Panc1 (cell line): ENCODE measurements at regions not wholly inside any gene's neighbourhood (a gene's known extent, or its start where the extent isn't known, plus 50 kb on each side); places are given as distances from the start of the nearest gene placed in this dataset.

Experiments used
- ATAC-seq: fragments of 200-7000 bp; cut with Tn5 transposase; 2 replicates; pipeline ENCODE4 v1.9.1; 2020; ENCODE audit warnings: mild to moderate bottlenecking, moderate library complexity
- BruUV-seq: library from RNA; stranded (reverse); fragments of 400-500 nt; replicated peaks from 2 replicates; lab custom pipeline; 2021; lab: Mats Ljungman, UMichigan
- CTCF ChIA-PET: fragments of 300-600 bp; sonication (Branson Sonifier 250); formaldehyde crosslinking; loops from one replicate; lab custom pipeline; 2022; ENCODE audit warnings: antibody characterized with exemption; lab: Charles Lee
- POLR2A ChIA-PET: fragments of 300-600 bp; sonication (Branson Sonifier 250); formaldehyde crosslinking; loops from one replicate; lab custom pipeline; 2022; ENCODE audit warnings: antibody characterized with exemption; lab: Charles Lee
- DNase-seq: peaks from one replicate; pipeline ENCODE4 v3.0.0-alpha.2; 2010; ENCODE audit warnings: low read depth, low spot score
- H3K27ac ChIP-seq: 2 replicates; pipeline ENCODE4 v1.5.1; 2011; ENCODE audit warnings: mild to moderate bottlenecking, low read length, inconsistent platforms
- H3K27me3 ChIP-seq: fragments of 200-500 bp; sonication (Bioruptor generic); 2 replicates; pipeline ENCODE4 v1.6.0; 2014; ENCODE audit warnings: low read length, inconsistent platforms; ENCODE audit not compliant: control insufficient read depth, insufficient read depth
- H3K36me3 ChIP-seq: fragments of 200-500 bp; sonication (Bioruptor generic); 2 replicates; pipeline ENCODE4 v1.5.1; 2014; ENCODE audit warnings: inconsistent platforms, mild to moderate bottlenecking, low read length, moderate library complexity; ENCODE audit not compliant: control insufficient read depth, insufficient read depth
- H3K4me1 ChIP-seq: 2 replicates; pipeline ENCODE4 v1.5.1; 2011; ENCODE audit warnings: inconsistent platforms, mild to moderate bottlenecking, low read length, moderate library complexity; ENCODE audit not compliant: control insufficient read depth, insufficient read depth
- H3K4me3 ChIP-seq, 2 experiments: 2 replicates each; pipeline ENCODE4 v1.5.1; 2011 to 2012; ENCODE audit warnings: low read depth in 2 of 2, low read length in 2 of 2, mild to moderate bottlenecking in 2 of 2, inconsistent platforms in 1 of 2, moderate library complexity in 1 of 2
- H3K9me3 ChIP-seq: fragments of 200-500 bp; sonication (Bioruptor generic); 2 replicates; pipeline ENCODE4 v1.5.1; 2014; ENCODE audit warnings: low read depth, mild to moderate bottlenecking, inconsistent platforms, low read length, moderate library complexity; ENCODE audit not compliant: control insufficient read depth, insufficient read depth
- CTCF ChIP-seq: fragments of 450-650 bp; IDR thresholded peaks from 2 replicates; pipeline ENCODE4 v1.5.1; 2017; ENCODE audit warnings: mild to moderate bottlenecking
- POLR2AphosphoS5 ChIP-seq: IDR thresholded peaks from 2 replicates; pipeline ENCODE4 v1.6.1; 2012; ENCODE audit warnings: mild to moderate bottlenecking, low read depth, low read length, moderate library complexity
- SIN3A ChIP-seq: IDR thresholded peaks from 2 replicates; pipeline ENCODE4 v1.6.1; 2012; ENCODE audit warnings: low read depth, mild to moderate bottlenecking, low read length, moderate library complexity, borderline replicate concordance; ENCODE audit not compliant: insufficient read depth
- TCF7L2 ChIP-seq: IDR thresholded peaks from 2 replicates; pipeline ENCODE4 v1.6.1; 2011; ENCODE audit warnings: mild to moderate bottlenecking, low read depth, low read length, inconsistent platforms
- in situ Hi-C: cut with HindIII; loops from 2 replicates; pipeline ENCODE4 v1.10.0; 2016; ENCODE audit warnings: low sequenced_read_pairs, low pct_unique_long_range_greater_than_20kb
- intact Hi-C: fragments of 100-400 bp; cut with micrococcal nuclease; formaldehyde crosslinking; loops from one replicate; pipeline ENCODE4 v1.10.0; 2022; ENCODE audit not compliant: unreplicated experiment
- TF ChIP-seq, protein P1 (sequence below), 2 experiments: IDR thresholded peaks; 2 replicates each; pipeline ENCODE4 v1.6.1; 2011 to 2012; ENCODE audit warnings: low read depth in 2 of 2, control low read depth in 1 of 2, low read length in 1 of 2, mild to moderate bottlenecking in 1 of 2, moderate library complexity in 1 of 2; ENCODE audit not compliant: insufficient read depth in 1 of 2

- intact Hi-C loops (no loop called here), in situ Hi-C loops (no loop called here)
- TF ChIP-seq SIN3A (no peak), TCF7L2 (no peak), CTCF (no peak), POLR2AphosphoS5 (no peak)
- DNase-seq (no peak), ATAC-seq (no peak)
- Histone ChIP-seq H3K4me1 (no peaks in the 10 kb centered on the region), H3K4me3 (no peak overlapping the region), H3K36me3 (no peaks in the 10 kb centered on the region), H3K9me3 (no peaks in the 10 kb centered on the region), H3K27ac (no peak overlapping the region), H3K27me3 (no peaks in the 10 kb centered on the region)
- CTCF ChIA-PET, result no interaction called here
- POLR2A ChIA-PET, result no interaction called here
- no TSS peak for BruUV-seq
Measured at GRCh38 chr12:85352016-85352415, 72.0 kb downstream of the ALX1 start.

- no peak for DNase-seq
- BruUV-seq, result no TSS peak
- CTCF ChIA-PET, result no interaction called here
Measured at GRCh38 chr12:85356596-85357385, 76.8 kb downstream of the ALX1 start.

DNA sequence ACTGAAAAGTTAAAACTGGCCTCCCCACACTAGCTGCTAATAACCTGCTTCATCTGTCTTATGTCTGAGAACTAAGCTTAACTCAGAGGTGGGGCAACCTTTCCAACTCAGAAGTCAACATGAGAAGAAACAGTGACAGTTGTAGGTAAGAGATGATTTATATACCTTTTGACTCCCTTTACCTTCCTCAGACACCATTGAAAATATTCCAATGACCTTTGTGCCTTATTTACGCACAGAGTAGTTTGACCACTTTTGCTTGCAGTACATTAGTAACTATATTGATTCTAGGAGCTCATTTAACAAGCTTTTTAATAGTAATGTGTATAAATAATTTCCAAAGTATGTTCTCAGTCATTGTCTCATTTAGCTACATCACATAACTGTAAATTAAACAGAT lies 77.6 kb downstream of the ALX1 start:
- no peaks in the 10 kb centered on the region for H3K9me3 ChIP-seq
- CTCF ChIA-PET, result no interaction called here
- no peaks in the 10 kb centered on the region for H3K27me3 ChIP-seq
- BruUV-seq, result no TSS peak
- H3K36me3 ChIP-seq, result no peaks in the 10 kb centered on the region
- H3K4me3 ChIP-seq, result no peak overlapping the region
- TF ChIP-seq TCF7L2, result no peak
- TF ChIP-seq, protein P1, sequence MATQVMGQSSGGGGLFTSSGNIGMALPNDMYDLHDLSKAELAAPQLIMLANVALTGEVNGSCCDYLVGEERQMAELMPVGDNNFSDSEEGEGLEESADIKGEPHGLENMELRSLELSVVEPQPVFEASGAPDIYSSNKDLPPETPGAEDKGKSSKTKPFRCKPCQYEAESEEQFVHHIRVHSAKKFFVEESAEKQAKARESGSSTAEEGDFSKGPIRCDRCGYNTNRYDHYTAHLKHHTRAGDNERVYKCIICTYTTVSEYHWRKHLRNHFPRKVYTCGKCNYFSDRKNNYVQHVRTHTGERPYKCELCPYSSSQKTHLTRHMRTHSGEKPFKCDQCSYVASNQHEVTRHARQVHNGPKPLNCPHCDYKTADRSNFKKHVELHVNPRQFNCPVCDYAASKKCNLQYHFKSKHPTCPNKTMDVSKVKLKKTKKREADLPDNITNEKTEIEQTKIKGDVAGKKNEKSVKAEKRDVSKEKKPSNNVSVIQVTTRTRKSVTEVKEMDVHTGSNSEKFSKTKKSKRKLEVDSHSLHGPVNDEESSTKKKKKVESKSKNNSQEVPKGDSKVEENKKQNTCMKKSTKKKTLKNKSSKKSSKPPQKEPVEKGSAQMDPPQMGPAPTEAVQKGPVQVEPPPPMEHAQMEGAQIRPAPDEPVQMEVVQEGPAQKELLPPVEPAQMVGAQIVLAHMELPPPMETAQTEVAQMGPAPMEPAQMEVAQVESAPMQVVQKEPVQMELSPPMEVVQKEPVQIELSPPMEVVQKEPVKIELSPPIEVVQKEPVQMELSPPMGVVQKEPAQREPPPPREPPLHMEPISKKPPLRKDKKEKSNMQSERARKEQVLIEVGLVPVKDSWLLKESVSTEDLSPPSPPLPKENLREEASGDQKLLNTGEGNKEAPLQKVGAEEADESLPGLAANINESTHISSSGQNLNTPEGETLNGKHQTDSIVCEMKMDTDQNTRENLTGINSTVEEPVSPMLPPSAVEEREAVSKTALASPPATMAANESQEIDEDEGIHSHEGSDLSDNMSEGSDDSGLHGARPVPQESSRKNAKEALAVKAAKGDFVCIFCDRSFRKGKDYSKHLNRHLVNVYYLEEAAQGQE (IDR thresholded peaks at IDR 0.05; ENCODE audit: insufficient read depth in 1 of 2, low read depth in 2 of 2, low read length in 1 of 2), result no peak
- no peak for TF ChIP-seq SIN3A
- no peak for TF ChIP-seq CTCF
- no peak for TF ChIP-seq POLR2AphosphoS5
- intact Hi-C loops, result no loop called here
- in situ Hi-C loops, result no loop called here
- ATAC-seq (no peak), DNase-seq (no peak)
- no peak overlapping the region for H3K27ac ChIP-seq
- POLR2A ChIA-PET, result no interaction called here
- H3K4me1 ChIP-seq, result no peaks in the 10 kb centered on the region

More at GRCh38 chr12:85356596-85357385, 76.8 kb downstream of the ALX1 start:
- no peaks in the 10 kb centered on the region for H3K27me3 ChIP-seq
- in situ Hi-C loops (no loop called here), intact Hi-C loops (no loop called here)
- H3K27ac ChIP-seq, result no peak overlapping the region
- POLR2A ChIA-PET, result no interaction called here
- H3K9me3 ChIP-seq, result no peaks in the 10 kb centered on the region
- no peak for TF ChIP-seq TCF7L2
- TF ChIP-seq SIN3A, result no peak
- no peak for TF ChIP-seq POLR2AphosphoS5
- ATAC-seq, result no peak
- H3K4me3 ChIP-seq, result no peak overlapping the region
- no peaks in the 10 kb centered on the region for H3K36me3 ChIP-seq
- H3K4me1 ChIP-seq, result no peaks in the 10 kb centered on the region
